Stimulated activated CD4-positive, alpha-beta T cell treated with anti-CD3 and anti-CD28 coated beads, TNF-alpha, amount 100 ng/mL, for 4 hours (primary cell): ENCODE measurements at regions not wholly inside any gene's neighbourhood (a gene's known extent, or its start where the extent isn't known, plus 50 kb on each side); places are given as distances from the start of the nearest gene placed in this dataset.

Experiments
- DNase-seq, 3 experiments: peaks; one replicate each; pipeline ENCODE4 v3.0.0-alpha.2; 2020; ENCODE audit warnings: low read depth in 3 of 3

DNA sequence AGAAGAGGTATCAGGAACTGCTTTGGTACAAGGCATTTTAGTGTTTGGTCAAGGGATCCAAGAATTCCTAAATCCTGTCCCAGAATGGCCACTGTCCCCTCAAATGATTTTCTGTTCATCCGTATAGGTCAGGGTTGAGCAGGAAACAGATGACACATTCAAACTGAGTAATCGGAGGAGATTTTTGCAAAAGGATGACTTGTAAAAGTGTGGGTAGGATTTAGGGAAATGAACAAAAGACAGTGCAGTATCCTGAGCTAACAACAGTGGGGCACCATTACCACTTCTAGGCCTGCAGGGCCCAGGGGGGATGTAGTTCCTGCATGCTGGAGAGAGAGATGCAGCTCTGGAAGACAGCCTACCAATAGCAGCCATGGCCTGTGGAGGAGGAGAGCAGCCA is 290.1 kb downstream of the ZSWIM6 start:
- no peak for DNase-seq

DNA sequence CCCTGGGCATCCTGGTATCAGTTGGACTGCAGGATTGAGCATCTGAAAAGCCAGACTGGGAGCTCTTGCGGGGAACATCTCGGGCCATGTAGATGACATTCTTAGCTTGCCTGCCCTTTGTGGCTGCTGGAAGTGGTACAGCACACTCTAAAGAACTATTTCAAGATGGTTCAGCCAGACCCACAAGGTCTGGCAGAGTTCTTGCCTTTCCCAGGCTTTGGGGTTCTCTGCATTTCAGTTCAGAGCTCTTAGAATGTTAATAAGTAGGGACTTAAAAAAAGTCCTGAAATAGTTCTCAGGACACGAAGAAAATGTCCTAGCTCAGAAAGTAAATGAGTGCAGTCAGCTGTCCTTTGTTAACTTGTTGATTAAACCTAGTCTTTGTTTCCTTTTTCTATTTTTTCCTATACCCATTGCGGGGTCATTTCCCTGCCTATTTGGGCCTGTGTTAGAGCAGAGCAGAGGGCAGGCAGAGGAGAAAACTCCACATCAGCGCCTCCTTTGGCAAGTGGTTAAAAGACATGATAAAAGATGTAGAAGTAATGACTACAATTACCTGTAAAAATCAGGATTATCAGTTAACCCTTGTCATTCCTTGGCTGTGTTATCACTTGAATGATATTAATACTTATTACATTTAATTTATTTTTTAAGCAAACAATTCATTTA is 291.5 kb downstream of the ZSWIM6 start:
- no peak for DNase-seq

DNA sequence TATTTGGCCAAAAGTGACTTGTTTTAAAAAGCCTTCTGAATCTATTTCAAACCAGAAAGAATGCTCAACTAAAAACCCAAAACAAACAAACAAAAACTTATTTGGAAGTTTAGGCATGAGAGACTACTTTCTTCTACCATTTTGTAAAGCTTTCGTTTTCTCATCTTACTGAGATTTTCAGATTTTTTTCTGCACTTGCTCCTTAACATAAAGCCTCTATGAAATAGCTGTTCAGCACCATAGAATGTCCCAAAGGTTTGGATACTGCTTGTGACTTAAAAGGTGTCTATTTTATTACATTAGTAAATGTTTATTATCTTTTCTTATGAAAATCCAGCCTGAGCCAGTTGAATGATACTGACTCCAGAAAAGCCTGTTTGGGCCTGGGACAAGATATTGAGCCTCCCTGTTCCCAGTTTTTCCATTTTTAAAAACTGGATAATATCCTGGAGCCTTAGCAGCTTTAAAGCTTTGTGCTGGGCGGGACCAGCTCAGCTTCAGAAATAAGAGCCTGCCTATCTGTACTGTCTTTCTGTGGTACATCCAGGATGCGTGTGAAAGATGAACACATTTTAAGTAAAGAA is 292.6 kb downstream of the ZSWIM6 start:
- DNase-seq = no peak

DNA sequence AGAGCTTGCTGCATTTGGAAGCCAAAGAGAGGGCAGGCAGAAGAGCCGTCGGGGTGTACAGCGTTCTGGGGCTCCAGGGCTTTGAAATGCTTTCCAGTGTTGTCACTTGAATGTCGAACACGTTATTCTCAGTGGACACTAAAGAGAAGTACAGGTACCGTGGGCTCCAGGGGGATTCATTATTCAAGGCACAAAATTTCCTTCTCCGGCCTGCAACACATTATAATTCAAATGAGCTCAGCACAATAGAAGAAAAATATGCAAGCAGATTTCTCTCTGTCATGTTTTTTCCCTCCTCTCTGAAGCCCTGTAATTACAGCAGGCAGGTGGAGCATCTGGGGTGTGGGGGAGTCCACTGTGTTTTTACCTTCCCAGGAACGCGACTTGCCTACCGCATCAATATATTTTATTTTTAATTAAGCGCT is 293.1 kb downstream of the ZSWIM6 start:
- DNase-seq = no peak

DNA sequence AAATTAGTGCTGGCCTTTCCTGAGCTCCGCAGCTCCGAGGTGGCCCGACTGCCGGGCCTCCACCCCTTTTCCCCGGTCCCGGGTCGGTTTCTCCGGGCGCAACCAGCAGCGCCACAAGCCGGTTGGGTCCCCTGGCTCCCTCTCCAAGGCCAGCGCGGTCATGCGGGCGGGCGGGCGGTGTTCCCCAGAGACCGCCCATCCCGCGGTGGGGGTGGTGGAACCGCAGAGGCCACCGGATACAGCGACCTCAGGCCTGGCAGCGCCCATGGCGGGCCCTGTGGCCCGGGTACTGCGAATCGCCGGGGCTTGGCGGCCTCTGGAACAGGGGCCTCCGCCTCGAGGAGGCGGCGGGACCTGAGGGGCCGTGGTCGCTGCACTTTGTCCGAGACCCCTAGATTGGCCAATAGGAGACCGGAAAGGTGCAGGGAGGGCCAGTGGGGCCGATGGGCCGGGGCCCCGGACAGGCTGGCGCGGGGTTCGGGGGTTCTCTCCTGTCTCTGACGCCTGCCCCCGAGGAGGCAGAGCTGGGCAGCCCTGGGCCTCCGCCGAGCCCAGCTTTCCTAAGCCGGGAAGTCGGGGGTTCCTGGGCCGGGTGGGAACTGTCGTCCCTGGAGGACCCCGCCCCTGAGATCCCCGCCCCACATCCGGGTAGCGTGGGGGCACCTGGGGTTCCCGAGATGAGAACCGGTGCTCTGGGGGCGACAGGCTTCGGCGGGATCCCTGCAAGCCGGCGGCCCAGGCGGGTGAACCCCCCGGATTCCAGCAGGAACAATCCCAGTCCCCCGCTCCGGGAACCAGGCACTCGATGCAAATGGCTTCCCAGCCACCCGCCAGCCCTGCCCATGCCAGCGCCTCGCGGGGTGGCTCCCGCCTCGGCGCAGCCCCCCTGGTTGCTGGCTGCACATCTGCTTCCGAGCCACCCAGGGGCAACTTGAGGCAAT is 293.9 kb downstream of the ZSWIM6 start:
- no peak for DNase-seq

DNA sequence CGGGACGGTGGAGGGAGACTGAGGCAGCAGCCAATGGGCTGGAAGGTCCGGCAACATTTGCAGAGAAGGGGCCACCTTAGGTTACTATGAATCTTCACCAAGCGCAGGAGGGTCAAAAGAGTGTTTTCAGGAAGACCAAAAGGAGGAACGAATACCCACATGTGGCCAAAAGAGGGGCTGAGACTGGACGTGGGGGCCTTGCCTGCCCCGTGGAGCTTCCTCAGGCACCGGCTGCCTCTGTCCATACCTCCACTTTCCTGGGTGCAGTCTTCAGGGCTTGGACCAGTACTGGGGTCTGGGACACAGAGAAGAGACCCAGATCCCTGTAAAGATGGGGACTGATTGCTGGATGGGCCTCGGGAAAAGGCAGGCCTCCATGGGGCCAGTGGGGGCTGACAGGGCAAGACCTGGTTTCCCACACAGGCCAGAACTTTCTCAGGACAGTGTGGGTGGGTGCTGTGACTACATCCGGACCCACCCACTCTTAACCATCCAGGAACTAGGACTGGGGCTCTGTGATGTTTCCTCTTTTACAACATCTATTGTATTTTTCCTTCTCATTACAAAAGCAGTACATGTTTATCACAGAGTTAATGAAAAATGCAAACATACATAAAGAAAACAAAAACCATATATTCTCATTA is 294.7 kb downstream of the ZSWIM6 start:
- no peak for DNase-seq

DNA sequence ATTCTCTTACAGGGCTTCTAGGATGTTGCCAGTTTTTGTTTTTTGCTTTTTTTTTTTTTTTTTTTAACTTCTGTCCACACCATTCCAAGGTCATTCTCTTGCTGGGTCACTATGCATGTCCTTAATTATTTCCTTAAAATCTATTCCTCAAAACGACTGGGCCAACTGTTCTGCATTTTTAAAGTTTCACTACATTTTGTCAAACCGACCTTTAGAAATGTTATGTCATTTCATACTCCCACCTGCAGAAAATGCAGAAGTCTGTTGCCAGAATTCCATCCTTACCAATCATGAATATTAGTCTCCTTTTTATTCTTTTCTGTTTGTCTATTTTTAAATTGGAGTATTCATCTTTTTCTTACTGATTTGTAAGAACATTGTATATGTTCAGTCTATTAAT is 295.5 kb downstream of the ZSWIM6 start:
- no peak for DNase-seq

DNA sequence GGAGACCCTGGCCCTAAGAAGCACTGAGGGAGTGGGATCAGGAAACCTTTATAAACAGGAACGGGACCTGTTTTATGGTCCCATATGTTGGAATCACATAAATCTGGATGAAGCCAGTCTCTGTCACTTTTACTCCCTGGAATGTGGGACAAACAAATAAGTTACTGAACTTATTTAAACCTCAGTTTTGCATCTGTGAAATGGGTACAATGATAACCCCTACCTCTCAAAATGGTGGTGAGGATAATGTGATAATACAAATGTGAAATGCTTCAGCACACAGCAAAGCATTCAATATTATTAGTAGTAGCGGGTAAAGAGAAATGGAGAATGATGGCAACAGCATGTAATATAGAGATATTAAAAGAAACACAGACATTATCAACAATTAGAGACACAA is 298.9 kb downstream of the ZSWIM6 start:
- no peak for DNase-seq

DNA sequence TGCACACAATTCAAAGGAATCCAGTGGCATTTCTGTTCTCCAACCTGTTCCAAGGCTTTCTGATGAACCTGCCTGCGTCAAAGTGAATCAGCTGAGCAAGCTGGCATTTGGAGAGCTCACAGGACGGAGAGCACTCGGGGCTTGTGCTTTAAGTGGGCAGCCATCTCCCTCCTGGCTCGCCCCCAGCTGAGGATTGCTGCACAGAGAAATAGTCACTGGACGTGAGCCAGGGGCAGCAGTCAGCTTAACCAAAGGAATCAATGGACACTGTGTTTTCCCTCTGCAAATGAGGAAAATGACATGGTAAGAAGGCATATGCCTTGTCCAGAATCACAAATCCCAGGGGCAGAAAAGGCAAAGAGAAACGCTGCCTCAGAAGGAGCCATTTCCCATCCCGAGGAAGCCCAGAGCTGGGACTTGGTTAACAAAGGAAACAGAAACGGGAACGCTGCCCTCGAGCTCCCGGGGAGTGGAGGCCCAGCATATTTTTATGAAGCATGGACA is 299.4 kb downstream of the ZSWIM6 start:
- DNase-seq = no peak

DNA sequence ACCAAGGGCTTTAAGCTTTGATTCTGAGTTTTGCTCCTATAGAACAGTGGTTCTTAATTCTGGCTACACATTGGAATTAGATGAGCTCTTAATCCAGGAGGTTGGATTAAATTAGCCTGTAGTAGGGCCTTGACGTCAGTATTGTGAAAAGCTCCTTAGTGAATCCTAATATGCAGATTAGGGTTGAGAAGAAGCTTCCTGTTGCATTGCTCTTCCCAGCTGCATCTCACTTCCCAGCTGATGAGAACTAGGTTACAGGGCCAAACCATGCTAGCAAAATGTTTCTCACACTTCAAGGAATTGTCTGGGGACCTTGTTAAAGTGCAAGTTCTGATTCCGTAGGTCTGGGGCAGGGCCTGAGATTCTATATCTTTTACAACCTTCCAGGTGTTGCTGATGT is 300.0 kb downstream of the ZSWIM6 start:
- DNase-seq = no peak

DNA sequence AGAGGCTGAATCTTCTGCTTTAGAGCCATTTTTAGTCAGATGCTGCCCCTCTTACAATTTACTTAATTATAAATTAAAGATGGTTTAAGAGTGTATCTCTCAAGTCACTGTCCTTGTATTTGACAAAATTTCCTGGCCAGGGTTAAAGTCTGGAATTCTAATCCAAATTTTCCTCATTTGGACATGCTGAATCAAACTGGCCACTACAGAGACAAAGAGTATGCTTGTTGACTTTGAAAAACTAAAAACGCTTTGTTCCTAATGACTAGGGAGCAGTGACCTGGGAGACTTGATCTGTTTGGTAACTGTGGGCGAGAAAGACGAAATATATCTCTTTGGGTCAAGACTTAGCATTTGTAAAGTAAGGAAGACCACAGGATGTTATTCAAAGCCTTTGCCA is 303.2 kb downstream of the ZSWIM6 start:
- no peak for DNase-seq

DNA sequence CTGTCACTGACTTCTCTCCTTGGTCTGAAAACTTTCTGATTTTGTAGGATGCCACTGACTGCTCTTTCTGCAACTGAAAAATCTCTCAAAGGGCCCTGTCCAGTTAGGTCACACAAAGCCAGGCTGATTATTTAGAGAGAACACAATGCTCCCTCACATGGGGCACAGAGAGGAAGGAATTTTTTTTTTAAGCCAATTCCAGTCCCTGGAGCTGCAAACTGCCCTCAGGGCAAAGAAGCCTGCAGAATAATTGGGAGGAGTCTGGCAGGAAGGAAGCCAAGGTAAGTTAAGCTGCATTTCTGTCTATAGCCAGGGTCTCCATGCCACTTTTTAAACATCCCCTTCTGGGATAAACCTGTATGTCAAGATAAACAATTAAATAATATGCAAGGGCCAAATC is 305.5 kb downstream of the ZSWIM6 start:
- no peak for DNase-seq

DNA sequence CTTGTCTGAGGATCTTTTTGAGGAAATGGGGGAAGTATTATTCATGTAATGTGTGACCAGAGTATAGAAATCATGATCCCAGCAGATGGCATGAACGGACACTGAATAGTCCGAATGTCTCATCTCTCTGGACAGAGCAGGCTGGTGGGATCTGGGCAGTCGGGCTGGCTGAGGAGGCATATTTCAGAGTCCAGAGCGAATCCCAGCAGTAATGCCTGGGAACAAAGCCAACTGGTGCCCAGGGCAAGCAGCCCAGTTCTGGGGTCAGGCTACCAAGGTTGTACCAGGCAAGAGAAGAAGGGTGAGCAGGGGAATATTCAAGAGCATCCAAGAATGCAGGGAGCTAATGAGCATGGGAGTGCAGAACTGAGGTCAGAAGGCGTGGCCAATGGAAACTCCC is 306.4 kb downstream of the ZSWIM6 start:
- no peak for DNase-seq

DNA sequence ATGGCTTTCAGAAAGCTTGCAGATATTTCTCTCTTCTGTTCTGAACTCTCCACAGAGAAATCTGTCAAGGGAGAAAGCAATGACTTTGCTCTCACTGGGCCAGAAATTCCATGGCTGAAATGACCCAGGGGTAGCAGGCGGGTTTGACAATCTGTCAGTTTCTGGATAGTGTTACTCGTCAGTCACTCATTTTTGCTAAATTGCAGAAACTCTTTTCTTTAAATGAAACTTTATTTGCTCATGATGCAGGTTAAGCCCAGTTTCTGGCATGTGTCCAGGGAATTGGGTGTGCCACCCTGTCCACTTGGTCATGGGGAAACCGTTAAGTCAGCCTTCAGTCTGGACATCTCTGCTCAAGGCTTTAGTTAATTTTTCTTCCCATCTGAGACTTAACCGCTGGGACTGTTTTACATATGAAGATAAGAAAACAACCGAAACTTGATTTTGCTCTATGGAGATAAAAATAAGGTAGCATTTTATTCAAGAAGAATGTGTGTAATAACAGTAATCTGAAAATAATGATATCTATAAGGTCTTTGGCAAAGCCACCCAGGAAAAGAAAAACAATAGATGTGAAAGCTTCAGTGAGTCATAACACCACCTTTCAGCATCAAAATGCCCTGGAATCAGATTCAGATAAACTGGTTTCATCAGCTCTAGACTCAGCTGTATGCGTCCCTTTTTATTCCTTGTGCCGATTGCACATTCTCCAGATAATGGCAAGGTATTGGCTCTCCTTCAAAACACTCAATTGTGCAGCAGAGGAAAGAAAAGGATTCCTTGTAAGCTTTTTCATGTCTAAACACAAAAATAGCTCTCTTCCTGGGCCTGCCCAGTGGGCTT is 308.3 kb downstream of the ZSWIM6 start:
- DNase-seq = no peak

DNA sequence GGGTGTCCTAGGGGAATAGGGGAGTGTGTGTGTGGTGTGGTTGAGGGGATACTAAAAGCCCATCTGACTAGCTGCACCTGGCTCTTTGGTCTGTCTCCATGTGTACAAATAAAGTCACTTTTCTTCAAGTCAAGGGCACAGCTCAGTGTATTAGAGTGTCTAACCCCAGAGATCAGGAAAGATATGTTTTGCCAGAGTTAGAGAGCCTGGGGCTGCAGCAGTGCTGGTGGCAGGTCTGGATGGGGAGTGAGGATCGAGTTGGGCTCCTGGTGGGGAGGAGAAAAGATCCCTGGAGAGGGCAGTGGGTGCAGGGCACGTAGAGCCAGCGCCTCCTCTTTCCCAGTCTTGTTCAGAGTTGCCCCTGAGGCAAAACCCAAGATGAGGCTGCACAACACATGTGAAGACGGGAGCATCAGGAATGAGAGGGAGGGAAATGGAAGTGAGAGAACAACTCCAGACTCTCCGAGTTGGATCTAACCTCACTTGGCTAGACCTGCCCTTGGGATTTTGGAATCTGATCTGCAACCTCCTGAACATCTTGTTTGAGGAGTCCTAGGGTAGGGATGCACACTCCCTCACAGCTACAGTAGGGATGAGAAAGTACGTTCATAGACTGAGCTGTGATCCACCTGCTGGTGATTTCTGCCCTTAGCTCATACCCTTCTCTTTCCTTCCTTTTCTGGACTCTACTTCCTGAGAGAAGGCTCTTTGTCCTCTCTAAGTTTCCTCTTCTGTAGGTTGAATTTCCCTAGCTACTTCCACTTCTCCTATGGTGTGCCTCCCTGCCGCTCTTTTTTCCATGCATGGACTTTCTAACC is 309.9 kb downstream of the ZSWIM6 start:
- DNase-seq = no peak

DNA sequence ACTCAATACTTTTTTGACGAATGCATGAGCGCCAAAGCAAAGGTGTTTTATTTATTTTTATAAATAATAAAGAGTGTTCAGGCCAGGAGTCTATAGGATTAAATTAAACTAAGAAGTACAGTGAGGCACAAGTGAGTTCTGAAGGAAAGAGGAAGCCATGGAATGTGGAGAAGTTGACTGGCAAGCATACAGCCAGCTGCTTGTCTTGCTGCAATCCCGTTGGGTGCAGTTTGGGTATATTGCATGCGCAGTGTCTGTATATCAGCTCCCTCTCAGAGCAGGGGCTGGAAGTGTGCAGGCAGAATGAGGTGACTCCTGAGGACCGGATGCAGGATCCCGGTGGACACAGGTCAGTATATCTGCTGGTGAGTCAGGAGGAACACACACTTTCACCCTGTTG is 315.6 kb downstream of the ZSWIM6 start:
- no peak for DNase-seq

DNA sequence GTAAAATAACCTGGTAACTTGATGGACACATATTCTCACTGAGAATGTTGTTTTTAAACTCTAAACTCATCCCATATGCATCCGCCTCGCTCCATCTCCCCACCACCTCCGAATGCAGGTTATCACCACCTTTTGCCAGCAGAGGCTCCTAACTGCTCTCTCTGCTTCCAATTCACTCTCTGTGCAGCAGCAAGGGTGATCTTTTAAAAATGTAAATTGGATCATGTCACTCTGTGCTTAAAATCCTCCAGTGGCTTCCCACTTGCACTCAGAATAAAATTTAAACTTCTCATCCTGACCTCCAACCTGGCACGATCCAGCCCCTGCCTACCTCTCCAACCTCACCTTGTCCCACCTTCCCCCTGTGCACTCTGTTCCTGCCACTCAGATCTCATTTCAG is 317.2 kb downstream of the ZSWIM6 start:
- no peak for DNase-seq

DNA sequence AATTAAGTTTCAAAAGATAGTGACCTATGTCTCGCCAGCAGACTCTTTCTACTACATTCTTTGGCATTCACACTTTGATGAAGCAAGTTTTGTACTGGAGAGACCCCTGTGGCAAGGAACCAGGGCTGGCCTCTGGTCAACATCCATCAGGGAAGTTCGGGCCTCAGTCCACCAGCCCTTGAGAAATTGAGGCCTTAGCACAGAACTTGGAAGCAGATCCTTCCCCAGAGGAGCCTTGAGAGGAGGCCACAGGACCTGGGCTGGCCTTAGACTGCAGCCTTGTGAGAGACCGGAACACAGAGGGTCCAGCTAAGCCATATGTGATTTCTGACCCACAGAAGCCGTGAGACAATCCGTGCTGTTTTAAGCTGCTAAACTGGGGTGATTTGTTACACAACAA is 317.9 kb downstream of the ZSWIM6 start:
- no peak for DNase-seq

DNA sequence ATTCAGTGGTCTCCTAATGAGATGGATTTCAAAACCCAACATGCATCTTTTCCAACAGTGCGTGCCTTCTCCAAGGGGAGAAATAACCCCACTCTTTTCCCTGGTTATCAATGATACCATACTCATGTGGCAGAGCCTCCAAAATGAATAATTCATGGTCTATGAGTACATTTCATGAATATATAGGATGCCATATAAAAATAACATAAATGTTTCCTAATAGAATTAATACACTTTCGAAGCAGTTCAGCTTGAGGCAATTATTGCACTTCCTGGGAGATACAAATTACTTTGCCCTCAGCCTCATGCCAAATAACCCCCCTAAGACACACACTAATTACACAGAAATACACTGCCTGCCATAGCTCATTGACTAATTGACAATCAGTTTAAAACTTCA is 318.6 kb downstream of the ZSWIM6 start:
- no peak for DNase-seq

DNA sequence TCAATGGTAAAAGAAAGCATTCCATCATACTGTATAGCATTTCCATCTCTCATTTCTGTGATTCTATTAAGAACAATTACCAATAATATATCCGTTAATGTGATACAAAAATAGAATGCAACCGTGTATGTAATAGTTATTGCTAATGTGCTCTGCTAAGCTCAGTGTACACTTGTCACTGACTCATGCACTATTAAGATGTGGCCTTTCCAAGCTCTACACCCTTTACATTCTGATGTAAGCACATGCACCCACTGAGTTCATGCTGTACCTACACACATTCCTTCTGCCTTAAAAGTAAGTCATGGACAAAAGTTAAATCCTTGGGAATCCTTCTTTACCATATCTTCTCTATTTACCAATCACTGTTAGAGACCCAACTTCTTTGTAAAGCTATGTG is 319.1 kb downstream of the ZSWIM6 start:
- DNase-seq = no peak
